ENCODE measurements at regions not wholly inside any gene's neighbourhood (a gene's known extent, or its start where the extent isn't known, plus 50 kb on each side); places are given as distances from the start of the nearest gene placed in this dataset.

DNA sequence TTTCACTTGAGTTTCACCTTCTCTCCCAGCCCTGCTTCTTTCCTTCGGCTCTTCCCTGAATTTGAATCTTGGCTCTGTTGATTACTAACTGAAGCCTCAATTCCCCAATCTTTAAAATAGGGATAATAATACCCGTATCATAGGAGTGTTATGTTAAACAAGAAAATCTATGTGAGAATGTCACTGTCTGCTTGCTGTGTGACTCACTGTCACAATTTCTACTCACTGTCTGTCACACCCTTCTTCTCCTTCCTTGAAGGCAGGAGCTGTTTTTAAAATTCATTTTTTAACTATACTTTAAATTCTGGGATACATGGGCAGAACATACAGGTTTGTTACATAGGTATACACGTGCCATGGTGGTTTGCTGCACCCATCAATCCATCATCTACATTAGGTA lies 141.6 kb upstream of the CXCR4 start:
- TF ChIP-seq ESRRA (IDR thresholded peaks at IDR 0.05; ENCODE audit: borderline replicate concordance, low read depth) (no peak), TAF15 (IDR thresholded peaks at IDR 0.05; ENCODE audit: low read depth, low read length) (no peak), SAFB (IDR thresholded peaks at IDR 0.05; ENCODE audit: borderline replicate concordance, low read depth, low read length) (no peak), EP300 (IDR thresholded peaks at IDR 0.05; ENCODE audit: low read length) (no peak), PTBP1 (IDR thresholded peaks at IDR 0.05; ENCODE audit: low read depth, low read length) (no peak), TBL1XR1 (IDR thresholded peaks at IDR 0.05; ENCODE audit: low read length in 2 of 2) (no peak)
- TF ChIP-seq, protein P1, sequence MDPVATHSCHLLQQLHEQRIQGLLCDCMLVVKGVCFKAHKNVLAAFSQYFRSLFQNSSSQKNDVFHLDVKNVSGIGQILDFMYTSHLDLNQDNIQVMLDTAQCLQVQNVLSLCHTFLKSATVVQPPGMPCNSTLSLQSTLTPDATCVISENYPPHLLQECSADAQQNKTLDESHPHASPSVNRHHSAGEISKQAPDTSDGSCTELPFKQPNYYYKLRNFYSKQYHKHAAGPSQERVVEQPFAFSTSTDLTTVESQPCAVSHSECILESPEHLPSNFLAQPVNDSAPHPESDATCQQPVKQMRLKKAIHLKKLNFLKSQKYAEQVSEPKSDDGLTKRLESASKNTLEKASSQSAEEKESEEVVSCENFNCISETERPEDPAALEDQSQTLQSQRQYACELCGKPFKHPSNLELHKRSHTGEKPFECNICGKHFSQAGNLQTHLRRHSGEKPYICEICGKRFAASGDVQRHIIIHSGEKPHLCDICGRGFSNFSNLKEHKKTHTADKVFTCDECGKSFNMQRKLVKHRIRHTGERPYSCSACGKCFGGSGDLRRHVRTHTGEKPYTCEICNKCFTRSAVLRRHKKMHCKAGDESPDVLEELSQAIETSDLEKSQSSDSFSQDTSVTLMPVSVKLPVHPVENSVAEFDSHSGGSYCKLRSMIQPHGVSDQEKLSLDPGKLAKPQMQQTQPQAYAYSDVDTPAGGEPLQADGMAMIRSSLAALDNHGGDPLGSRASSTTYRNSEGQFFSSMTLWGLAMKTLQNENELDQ (CRISPR knock-in tag; IDR thresholded peaks at IDR 0.05; ENCODE audit: borderline replicate concordance): no peak
- TF ChIP-seq, protein P2, sequence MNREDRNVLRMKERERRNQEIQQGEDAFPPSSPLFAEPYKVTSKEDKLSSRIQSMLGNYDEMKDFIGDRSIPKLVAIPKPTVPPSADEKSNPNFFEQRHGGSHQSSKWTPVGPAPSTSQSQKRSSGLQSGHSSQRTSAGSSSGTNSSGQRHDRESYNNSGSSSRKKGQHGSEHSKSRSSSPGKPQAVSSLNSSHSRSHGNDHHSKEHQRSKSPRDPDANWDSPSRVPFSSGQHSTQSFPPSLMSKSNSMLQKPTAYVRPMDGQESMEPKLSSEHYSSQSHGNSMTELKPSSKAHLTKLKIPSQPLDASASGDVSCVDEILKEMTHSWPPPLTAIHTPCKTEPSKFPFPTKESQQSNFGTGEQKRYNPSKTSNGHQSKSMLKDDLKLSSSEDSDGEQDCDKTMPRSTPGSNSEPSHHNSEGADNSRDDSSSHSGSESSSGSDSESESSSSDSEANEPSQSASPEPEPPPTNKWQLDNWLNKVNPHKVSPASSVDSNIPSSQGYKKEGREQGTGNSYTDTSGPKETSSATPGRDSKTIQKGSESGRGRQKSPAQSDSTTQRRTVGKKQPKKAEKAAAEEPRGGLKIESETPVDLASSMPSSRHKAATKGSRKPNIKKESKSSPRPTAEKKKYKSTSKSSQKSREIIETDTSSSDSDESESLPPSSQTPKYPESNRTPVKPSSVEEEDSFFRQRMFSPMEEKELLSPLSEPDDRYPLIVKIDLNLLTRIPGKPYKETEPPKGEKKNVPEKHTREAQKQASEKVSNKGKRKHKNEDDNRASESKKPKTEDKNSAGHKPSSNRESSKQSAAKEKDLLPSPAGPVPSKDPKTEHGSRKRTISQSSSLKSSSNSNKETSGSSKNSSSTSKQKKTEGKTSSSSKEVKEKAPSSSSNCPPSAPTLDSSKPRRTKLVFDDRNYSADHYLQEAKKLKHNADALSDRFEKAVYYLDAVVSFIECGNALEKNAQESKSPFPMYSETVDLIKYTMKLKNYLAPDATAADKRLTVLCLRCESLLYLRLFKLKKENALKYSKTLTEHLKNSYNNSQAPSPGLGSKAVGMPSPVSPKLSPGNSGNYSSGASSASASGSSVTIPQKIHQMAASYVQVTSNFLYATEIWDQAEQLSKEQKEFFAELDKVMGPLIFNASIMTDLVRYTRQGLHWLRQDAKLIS (CRISPR knock-in tag; IDR thresholded peaks at IDR 0.05): no peak
